Skeletal muscle satellite cell (primary cell): ENCODE measurements at regions not wholly inside any gene's neighbourhood (a gene's known extent, or its start where the extent isn't known, plus 50 kb on each side); places are given as distances from the start of the nearest gene placed in this dataset.

Source experiments
- H3K27me3 ChIP-seq: 2 replicates; pipeline ENCODE4 v1.7.0; 2013; ENCODE audit warnings: low read length; ENCODE audit not compliant: control insufficient read depth, insufficient read depth
- H3K36me3 ChIP-seq: 2 replicates; pipeline ENCODE4 v1.7.0; 2013; ENCODE audit warnings: mild to moderate bottlenecking, control low read depth, low read length; ENCODE audit not compliant: insufficient read depth
- H3K4me1 ChIP-seq: 2 replicates; pipeline ENCODE4 v1.7.0; 2013; ENCODE audit warnings: low read length; ENCODE audit not compliant: control insufficient read depth, insufficient read depth
- H3K4me2 ChIP-seq: 2 replicates; pipeline ENCODE4 v1.7.0; 2013; ENCODE audit warnings: mild to moderate bottlenecking, low read length
- H3K4me3 ChIP-seq: 2 replicates; pipeline ENCODE4 v1.7.0; 2013; ENCODE audit warnings: low read length
- H3K9ac ChIP-seq: 2 replicates; pipeline ENCODE4 v1.7.0; 2013; ENCODE audit warnings: mild to moderate bottlenecking, low read depth, low read length, moderate library complexity
- H3K9me3 ChIP-seq: replicated peaks from 2 replicates; pipeline ENCODE4 v1.7.0; 2013; ENCODE audit warnings: mild to moderate bottlenecking, control low read depth, low read length

DNA sequence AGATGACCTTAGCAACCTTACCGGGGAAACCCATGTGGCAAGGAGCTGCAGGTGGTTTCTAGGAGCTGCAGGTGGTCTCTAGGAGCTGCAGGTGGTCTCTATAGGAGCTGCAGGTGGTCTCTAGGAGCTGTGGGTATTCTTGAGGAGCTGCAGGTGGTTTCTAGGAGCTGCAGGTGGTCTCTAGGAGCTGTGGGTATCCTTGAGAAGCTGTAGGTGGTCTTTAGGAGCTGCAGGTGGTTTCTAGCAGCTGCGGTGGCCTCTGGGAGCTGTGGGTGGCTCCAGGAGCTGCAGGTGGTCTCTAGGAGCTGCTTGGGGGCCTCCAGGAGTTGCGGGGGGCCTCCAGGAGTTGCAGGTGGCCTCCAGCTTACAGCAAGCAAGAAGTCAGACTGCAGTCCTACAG lies 997.5 kb downstream of the TBC1D22A start:
- Histone ChIP-seq H3K9me3 (peaks cover 23% of the 10 kb centered on the region), H3K9ac (no peak overlapping the region), H3K36me3 (no peaks in the 10 kb centered on the region), H3K4me2 (no peak overlapping the region), H3K4me1 (no peaks in the 10 kb centered on the region), H3K27me3 (no peaks in the 10 kb centered on the region), H3K4me3 (no peak overlapping the region)

DNA sequence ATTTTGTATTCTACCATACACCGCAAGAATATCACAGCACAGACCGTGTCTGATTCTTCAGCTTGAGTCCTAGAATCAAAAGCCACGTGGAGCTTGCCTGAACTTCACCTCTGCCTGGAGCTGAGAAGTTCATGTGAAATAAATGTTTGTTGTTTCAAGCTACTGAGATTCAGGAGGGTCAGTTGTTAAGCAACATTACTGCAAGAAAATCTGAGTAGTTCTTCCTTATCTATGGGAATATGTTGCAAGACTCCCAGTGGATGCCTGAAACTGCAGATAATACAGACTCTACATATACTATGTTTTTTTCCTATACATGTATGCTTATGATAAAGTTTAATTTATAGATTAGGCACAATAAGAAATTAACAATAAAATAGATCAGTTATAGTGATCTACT lies 995.3 kb downstream of the TBC1D22A start:
- H3K4me3 ChIP-seq: no peak overlapping the region
- no peak overlapping the region for H3K9ac ChIP-seq
- H3K9me3 ChIP-seq: peaks cover 19% of the 10 kb centered on the region
- no peaks in the 10 kb centered on the region for H3K27me3 ChIP-seq
- no peaks in the 10 kb centered on the region for H3K4me1 ChIP-seq
- H3K4me2 ChIP-seq: no peak overlapping the region
- no peaks in the 10 kb centered on the region for H3K36me3 ChIP-seq

DNA sequence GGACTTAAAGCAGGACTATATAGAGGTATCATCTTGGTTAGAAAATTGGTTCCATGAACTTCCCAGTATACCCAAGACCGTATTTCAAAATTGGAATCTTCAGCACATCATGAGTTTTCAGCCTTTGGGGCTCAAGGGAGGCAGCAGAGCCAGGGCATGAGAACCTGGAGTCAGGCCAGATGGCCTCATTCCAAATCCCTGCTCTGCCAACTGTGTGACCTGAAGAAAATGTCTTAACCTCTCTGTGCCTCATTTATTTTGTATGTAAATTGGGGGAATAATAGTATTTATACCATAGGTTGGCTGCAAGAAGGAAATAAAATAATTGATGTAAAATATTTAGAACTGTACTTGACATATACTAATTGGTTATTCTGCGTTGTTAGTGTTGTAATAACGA lies 987.6 kb downstream of the TBC1D22A start:
- no peaks in the 10 kb centered on the region for H3K36me3 ChIP-seq
- no peaks in the 10 kb centered on the region for H3K4me1 ChIP-seq
- no peaks in the 10 kb centered on the region for H3K9me3 ChIP-seq
- no peaks in the 10 kb centered on the region for H3K27me3 ChIP-seq
- no peak overlapping the region for H3K4me2 ChIP-seq
- no peak overlapping the region for H3K9ac ChIP-seq
- no peak overlapping the region for H3K4me3 ChIP-seq

DNA sequence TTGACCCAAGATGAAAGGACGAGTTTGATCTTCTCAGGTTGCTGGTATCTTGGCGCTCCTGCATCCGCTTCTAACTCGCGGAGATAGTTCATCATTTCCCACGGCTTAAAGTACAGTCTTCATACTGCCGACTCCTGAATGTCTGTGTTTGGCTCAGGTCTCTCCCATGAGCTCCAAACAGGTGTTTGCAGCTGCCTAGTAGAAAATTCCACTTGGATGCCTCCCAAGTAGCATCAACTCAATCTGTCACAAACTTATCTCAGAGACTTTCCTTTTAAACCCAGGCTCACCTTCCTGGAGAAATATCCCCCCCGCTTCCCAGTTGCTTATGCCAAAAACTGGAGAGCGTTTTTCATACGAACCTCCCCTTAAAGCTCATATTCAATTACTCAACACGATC lies 986.5 kb downstream of the TBC1D22A start:
- H3K4me2 ChIP-seq: no peak overlapping the region
- no peaks in the 10 kb centered on the region for H3K4me1 ChIP-seq
- no peak overlapping the region for H3K9ac ChIP-seq
- H3K4me3 ChIP-seq: no peak overlapping the region
- H3K27me3 ChIP-seq: no peaks in the 10 kb centered on the region
- H3K9me3 ChIP-seq: no peaks in the 10 kb centered on the region
- no peaks in the 10 kb centered on the region for H3K36me3 ChIP-seq

DNA sequence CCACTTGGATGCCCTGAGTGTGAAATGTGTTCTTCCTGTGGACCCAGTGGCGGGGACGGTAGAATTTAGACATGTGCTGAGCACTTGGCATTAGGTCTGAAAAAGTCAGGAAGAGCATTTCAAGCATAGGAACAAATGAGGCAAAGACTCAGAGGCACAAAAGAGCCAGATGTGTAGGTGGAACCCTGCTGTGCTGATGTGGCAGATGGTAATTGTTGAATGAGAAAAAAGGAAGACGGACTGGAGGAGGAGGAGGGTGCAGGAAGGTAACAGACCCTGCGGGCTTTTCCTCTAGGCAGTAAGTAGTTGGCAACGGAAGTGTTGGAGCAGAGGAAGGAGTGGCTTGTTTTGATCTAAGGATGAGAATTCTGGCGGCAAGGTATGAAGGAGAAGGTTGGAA lies 985.8 kb downstream of the TBC1D22A start:
- Histone ChIP-seq H3K9me3 (no peaks in the 10 kb centered on the region), H3K36me3 (no peaks in the 10 kb centered on the region), H3K4me2 (no peak overlapping the region), H3K9ac (no peak overlapping the region), H3K27me3 (no peaks in the 10 kb centered on the region), H3K4me3 (no peak overlapping the region), H3K4me1 (no peaks in the 10 kb centered on the region)

DNA sequence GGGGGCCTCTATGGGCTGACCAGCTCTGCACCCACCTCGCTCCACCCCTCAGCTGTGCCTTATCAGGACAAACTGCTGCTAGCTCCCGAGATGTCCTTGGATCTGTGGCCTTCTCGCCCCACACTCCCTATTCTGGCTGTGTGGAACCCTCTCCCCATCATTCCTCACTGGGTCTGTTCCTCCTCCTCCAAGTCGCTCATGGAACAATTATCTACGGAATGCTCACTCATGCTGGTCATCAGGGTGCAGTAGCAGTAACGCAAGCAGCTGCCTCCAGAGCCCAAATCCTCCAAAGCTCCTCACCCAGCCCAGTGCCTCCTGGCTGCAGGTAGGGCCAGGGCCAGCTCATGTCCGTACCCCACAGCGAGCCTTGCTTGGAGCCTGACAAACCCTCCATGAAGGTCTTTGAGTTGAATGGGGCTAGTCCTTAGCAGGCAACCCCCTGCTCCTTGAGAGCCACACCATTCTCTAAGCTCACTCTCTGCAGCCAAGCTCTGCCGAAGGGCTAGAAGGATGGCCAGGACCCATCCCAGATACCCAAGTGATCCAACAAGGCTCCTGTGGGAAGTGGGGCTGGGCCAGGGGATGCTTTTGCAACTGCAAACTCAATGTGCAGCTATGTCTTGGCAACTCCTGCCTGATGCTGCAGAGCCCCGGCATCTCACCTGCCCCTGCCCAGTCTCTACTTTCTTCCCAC lies 977.8 kb downstream of the TBC1D22A start:
- Histone ChIP-seq H3K9me3 (peaks cover 18% of the 10 kb centered on the region), H3K4me1 (no peaks in the 10 kb centered on the region), H3K27me3 (no peaks in the 10 kb centered on the region), H3K4me2 (no peak overlapping the region), H3K9ac (no peak overlapping the region), H3K4me3 (no peak overlapping the region), H3K36me3 (no peaks in the 10 kb centered on the region)

DNA sequence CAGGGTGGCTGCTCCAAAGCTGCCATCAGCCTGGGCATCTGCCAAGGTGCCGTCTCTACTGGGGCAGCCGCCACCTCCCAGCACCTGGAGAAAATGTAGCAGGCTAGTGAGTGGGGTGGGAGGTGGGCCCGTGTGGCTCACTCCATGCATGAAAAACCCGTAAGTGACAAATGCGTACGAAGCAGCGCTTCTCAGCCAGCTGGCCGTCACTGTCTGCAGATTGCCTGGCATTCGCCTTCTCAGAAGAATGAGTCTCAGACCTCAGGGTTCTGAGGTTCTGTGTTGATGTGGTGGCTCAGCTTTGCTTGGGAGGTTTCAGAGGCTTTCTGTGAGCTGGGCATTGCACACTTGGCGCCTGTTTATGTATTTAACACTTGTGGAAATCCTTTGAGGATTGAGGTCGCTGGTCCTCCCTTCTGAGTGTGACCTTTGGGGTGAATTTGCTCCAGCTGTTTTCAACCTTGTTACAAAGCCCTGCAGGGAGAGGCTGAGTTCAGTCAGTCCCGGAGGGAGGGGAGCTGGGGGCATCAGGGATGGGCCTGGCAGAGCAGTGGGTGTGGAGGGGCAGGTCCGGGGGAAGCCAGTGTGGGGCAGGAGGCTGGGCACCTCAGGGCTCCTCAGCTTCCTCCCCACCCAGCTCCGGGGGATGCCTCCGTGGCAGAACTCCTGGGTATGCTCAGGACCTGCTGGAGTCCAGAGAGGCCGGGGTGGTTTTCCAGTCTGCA lies 977.0 kb downstream of the TBC1D22A start:
- H3K9me3 ChIP-seq: peaks cover 23% of the 10 kb centered on the region
- H3K36me3 ChIP-seq: no peaks in the 10 kb centered on the region
- H3K4me3 ChIP-seq: no peak overlapping the region
- no peak overlapping the region for H3K9ac ChIP-seq
- H3K27me3 ChIP-seq: no peaks in the 10 kb centered on the region
- H3K4me1 ChIP-seq: no peaks in the 10 kb centered on the region
- no peak overlapping the region for H3K4me2 ChIP-seq

DNA sequence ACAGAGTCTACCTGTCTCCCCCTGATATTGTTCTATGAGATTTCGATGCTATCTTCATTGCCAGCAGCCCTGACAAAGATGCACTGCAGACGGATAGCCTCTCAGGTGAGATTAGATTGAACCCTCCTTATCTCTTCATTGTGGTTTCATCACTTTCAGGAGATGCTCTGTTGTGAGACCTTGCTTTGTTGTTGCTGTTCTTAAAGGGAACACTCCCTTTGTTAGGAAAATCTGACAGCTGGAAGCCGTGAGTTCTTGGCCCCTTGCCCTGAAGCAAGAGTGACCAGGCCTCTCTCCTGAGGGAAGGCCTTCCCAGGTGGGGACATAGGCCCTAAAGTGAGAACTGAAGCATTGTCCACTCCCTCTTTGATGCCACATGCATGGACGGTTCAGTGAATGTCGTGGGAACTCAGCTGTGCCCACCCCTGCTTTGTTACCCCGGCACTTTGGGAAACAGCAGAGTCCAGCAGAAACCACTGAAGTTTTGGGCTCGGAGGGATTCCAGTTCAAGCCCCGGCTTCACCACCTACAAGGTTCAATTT lies 976.1 kb downstream of the TBC1D22A start:
- no peak overlapping the region for H3K4me3 ChIP-seq
- H3K36me3 ChIP-seq: no peaks in the 10 kb centered on the region
- H3K9me3 ChIP-seq: peaks cover 23% of the 10 kb centered on the region
- H3K4me1 ChIP-seq: no peaks in the 10 kb centered on the region
- H3K9ac ChIP-seq: no peak overlapping the region
- H3K4me2 ChIP-seq: no peak overlapping the region
- H3K27me3 ChIP-seq: no peaks in the 10 kb centered on the region

DNA sequence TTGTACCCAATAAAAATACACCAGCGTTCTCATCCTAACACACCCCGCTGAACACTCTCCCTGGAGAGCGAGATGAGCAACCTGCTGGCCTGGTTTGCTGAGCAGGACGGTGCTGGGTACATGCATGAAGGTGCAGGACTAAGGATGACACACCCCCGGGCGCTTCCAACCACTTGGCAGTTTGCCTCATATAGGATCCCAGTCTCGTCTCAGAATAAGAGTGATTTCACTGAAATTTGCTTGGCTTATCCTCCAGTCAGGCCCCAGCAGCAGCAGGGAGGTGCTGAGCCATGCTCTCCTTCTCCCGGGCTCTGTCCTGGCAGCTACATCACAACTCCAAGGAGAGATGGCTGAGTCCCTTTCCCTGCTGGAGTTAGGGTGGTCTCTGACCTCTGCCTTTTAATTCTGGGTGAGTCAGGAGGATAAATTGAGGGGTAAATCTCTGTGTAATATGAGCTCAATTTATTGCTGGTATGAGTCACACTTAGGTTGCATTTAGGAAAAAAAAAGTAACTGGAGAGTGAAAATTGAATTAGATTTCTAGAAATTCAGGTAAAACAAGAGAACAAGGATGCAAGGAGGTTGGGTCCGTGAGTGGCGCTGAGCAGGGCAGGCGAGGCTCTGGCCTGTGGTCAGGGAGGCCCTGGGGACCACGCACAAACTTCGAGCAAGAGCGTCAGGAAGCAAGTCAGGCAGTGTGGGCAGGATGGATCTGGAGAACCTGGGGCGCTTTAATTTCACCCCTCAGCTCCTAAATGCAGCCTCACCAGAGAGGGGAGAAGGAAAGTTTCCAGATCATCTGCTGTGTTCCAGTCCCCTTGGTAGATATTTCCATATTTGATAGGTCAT lies 974.0 kb downstream of the TBC1D22A start:
- H3K9ac ChIP-seq: no peak overlapping the region
- no peak overlapping the region for H3K4me2 ChIP-seq
- no peaks in the 10 kb centered on the region for H3K4me1 ChIP-seq
- H3K36me3 ChIP-seq: no peaks in the 10 kb centered on the region
- peaks cover 20% of the 10 kb centered on the region for H3K9me3 ChIP-seq
- H3K4me3 ChIP-seq: no peak overlapping the region
- no peaks in the 10 kb centered on the region for H3K27me3 ChIP-seq

DNA sequence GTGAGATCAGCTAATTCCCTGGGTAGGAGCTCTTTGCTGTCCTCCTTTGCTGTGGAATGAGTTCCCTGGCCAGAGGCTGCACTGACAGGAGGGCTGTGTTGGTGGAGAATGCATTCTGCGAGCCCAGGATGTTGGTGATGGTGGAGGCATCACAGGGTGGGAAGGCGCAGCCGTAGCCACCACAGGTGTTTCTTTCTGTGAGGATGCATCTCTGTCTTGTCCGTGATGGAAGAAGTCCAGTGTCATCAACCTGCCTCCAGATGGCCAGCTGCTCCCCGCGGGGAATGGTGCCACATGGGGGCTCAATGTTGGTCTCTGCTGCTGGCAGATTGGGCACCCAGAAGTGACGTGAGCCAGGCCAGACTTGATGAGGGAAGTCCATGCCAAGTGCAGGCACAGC lies 972.1 kb downstream of the TBC1D22A start:
- Histone ChIP-seq H3K9me3 (peaks cover 12% of the 10 kb centered on the region), H3K4me1 (no peaks in the 10 kb centered on the region), H3K27me3 (no peaks in the 10 kb centered on the region), H3K4me3 (no peak overlapping the region), H3K4me2 (no peak overlapping the region), H3K9ac (no peak overlapping the region), H3K36me3 (no peaks in the 10 kb centered on the region)

DNA sequence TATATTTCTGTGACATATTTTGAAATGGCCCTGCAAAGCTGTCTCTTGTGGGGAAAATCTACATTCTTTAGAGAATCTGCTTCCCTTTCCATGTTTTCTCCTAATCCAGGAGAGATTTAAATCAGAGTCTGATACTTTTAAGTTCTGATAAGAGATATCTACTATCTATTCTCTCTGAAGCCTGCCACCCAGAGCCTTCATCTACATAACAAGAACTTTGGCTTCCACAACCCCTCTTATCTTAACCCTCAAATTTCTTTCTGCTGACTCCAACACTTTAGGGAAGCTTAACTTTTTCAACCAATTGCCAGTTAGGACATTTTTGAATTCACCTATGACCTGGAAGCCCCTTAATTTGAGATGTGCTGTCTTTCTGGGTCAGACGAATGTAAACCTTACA lies 965.2 kb downstream of the TBC1D22A start:
- Histone ChIP-seq H3K4me2 (no peak overlapping the region), H3K36me3 (no peaks in the 10 kb centered on the region), H3K4me1 (no peaks in the 10 kb centered on the region), H3K27me3 (no peaks in the 10 kb centered on the region), H3K9me3 (peaks cover 3% of the 10 kb centered on the region), H3K9ac (no peak overlapping the region), H3K4me3 (no peak overlapping the region)
